ENCODE measurements at regions not wholly inside any gene's neighbourhood (a gene's known extent, or its start where the extent isn't known, plus 50 kb on each side); places are given as distances from the start of the nearest gene placed in this dataset.

DNA sequence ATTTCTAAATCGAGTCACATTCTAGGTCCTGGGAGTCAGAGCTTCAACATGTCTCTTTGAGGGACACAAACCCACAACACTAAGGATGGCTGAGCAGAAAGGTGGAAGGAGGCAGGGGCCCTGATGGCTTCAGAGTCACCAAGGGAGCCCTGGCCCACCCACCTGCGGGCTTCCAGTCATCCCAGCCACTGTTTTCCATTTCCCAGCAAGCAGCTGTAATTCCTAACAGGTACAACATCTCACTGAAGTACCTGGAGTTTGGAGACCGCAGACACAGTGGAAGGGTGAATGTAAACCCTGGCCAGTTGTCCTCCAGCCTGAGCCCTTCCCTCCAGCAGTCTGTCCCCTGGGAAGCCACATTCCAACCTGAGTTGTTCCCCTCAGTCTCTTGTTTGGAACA, 562.8 kb downstream of the TBC1D22A start:
- in situ Hi-C loops (cut with MboI; ENCODE audit: low sequenced_read_pairs): no loop called here

More for the DNA sequence above, 562.8 kb downstream of the TBC1D22A start:
- no peak overlapping the region for H2BK120ac ChIP-seq (ENCODE audit: low read depth, low read length)
- peaks cover 4% of the 10 kb centered on the region for H3K9me1 ChIP-seq (ENCODE audit: insufficient read depth, low read length)
- H2AK5ac ChIP-seq (ENCODE audit: low read depth, low read length): no peak overlapping the region
- no CpG with 5 or more reads among the region's 3 CpGs for WGBS, 2 experiments (ENCODE audit: extremely low coverage in 2 of 2, insufficient read length in 1 of 2)
- no peak overlapping the region for H3K9ac ChIP-seq (ENCODE audit: low read depth, low read length)
- intact Hi-C loops (cut with micrococcal nuclease) (no loop called here), dilution Hi-C loops (cut with HindIII; ENCODE audit: low sequenced_read_pairs, unreplicated experiment) (no loop called here)
- no peak overlapping the region for H2BK20ac ChIP-seq (ENCODE audit: low read depth, low read length)
- H3K23ac ChIP-seq (ENCODE audit: low read depth, low read length): no peak overlapping the region
- ATAC-seq (ENCODE audit: low read depth) (no peak), DNase-seq (no peak)
- POLR2A ChIA-PET (ENCODE audit: unreplicated experiment): no interaction called here
- no peak for TF ChIP-seq BHLHE40 (IDR thresholded peaks at IDR 0.05; ENCODE audit: low read depth, low read length)
- TF ChIP-seq SMC3 (IDR thresholded peaks at IDR 0.05; ENCODE audit: low read depth, low read length): no peak
- TF ChIP-seq CHD1 (IDR thresholded peaks at IDR 0.05; ENCODE audit: low read depth, low read length): no peak
- TF ChIP-seq USF2 (IDR thresholded peaks at IDR 0.05; ENCODE audit: low read depth, low read length): no peak
- TF ChIP-seq RAD21 (IDR thresholded peaks at IDR 0.05; ENCODE audit: low read length): no peak
- TF ChIP-seq, protein P1, sequence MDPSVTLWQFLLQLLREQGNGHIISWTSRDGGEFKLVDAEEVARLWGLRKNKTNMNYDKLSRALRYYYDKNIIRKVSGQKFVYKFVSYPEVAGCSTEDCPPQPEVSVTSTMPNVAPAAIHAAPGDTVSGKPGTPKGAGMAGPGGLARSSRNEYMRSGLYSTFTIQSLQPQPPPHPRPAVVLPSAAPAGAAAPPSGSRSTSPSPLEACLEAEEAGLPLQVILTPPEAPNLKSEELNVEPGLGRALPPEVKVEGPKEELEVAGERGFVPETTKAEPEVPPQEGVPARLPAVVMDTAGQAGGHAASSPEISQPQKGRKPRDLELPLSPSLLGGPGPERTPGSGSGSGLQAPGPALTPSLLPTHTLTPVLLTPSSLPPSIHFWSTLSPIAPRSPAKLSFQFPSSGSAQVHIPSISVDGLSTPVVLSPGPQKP (IDR thresholded peaks at IDR 0.05; ENCODE audit: borderline replicate concordance, low read depth, low read length): no peak
- TF ChIP-seq FOS (IDR thresholded peaks at IDR 0.05; ENCODE audit: low read depth, low read length): no peak
- TF ChIP-seq MXI1 (IDR thresholded peaks at IDR 0.05; ENCODE audit: borderline replicate concordance, low read depth, low read length): no peak
- no peak for TF ChIP-seq RCOR1 (IDR thresholded peaks at IDR 0.05; ENCODE audit: insufficient replicate concordance, low read length)
- no peak for TF ChIP-seq MAZ (IDR thresholded peaks at IDR 0.05; ENCODE audit: borderline replicate concordance, low read depth, low read length)
- TF ChIP-seq, protein P2, sequence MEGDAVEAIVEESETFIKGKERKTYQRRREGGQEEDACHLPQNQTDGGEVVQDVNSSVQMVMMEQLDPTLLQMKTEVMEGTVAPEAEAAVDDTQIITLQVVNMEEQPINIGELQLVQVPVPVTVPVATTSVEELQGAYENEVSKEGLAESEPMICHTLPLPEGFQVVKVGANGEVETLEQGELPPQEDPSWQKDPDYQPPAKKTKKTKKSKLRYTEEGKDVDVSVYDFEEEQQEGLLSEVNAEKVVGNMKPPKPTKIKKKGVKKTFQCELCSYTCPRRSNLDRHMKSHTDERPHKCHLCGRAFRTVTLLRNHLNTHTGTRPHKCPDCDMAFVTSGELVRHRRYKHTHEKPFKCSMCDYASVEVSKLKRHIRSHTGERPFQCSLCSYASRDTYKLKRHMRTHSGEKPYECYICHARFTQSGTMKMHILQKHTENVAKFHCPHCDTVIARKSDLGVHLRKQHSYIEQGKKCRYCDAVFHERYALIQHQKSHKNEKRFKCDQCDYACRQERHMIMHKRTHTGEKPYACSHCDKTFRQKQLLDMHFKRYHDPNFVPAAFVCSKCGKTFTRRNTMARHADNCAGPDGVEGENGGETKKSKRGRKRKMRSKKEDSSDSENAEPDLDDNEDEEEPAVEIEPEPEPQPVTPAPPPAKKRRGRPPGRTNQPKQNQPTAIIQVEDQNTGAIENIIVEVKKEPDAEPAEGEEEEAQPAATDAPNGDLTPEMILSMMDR (conservative IDR thresholded peaks at IDR 0.05; ENCODE audit: low read depth, low read length): no peak
- no peak for TF ChIP-seq RFX5 (IDR thresholded peaks at IDR 0.05; ENCODE audit: low read depth, low read length)
- no peak for TF ChIP-seq NFE2L2 (IDR thresholded peaks at IDR 0.05; ENCODE audit: low read depth, low read length)
- TF ChIP-seq POLR2A (IDR thresholded peaks at IDR 0.05; ENCODE audit: low read depth, low read length): no peak
- TF ChIP-seq MAFK (IDR thresholded peaks at IDR 0.05; ENCODE audit: low read depth, low read length): no peak
- no TSS peak for BruUV-seq (replicated peaks)
- H2AK9ac ChIP-seq (replicated peaks; ENCODE audit: low read depth, low read length, poor library complexity): no peak overlapping the region
- no peak overlapping the region for H3K27ac ChIP-seq (ENCODE audit: insufficient read depth, low read length)
- no peaks in the 10 kb centered on the region for H3K79me1 ChIP-seq (ENCODE audit: low read depth in 1 of 2, low read length in 2 of 2)
- no peaks in the 10 kb centered on the region for H3K27me3 ChIP-seq (ENCODE audit: control insufficient read depth, insufficient read depth, low read length)
- no peaks in the 10 kb centered on the region; the same call in 1 of the 2 replicates for H3K9me3 ChIP-seq (ENCODE audit: control insufficient read depth, insufficient read depth, low read length)
- no peak overlapping the region for H2AFZ ChIP-seq (replicated peaks; ENCODE audit: low read length, poor library complexity)
- no peak overlapping the region for H3K4ac ChIP-seq (ENCODE audit: low read depth, low read length)
- no peak overlapping the region for H2BK15ac ChIP-seq (ENCODE audit: low read depth, low read length)
- H4K8ac ChIP-seq (ENCODE audit: low read depth in 2 of 2, low read length in 2 of 2): no peak overlapping the region
- H2BK5ac ChIP-seq (ENCODE audit: low read depth, low read length, poor library complexity, severe bottlenecking): no peak overlapping the region
- H3K4me2 ChIP-seq (ENCODE audit: low read depth, low read length): no peak overlapping the region
- H3K4me1 ChIP-seq (ENCODE audit: control insufficient read depth, insufficient read depth, low read length): peaks cover 4% of the 10 kb centered on the region
- no peak overlapping the region for H3K14ac ChIP-seq (replicated peaks; ENCODE audit: low read depth, low read length)
- no peaks in the 10 kb centered on the region for H3K36me3 ChIP-seq (ENCODE audit: control insufficient read depth, insufficient read depth, low read length)
- no peak overlapping the region for H3K56ac ChIP-seq (ENCODE audit: extremely low read depth, insufficient read depth, low read length)
- H3K4me3 ChIP-seq (ENCODE audit: insufficient read depth, low read depth, low read length): no peak overlapping the region
- CTCF ChIA-PET: interaction anchor here (1.4 kb wide), 1 partner anchor 17 kb away, joined by 3 read pairs; no protein-coding TSS in a partner anchor
- no peak overlapping the region for H4K91ac ChIP-seq (ENCODE audit: insufficient read depth, low read depth, low read length)
- no peaks in the 10 kb centered on the region for H4K20me1 ChIP-seq (ENCODE audit: insufficient read depth, low read length)
- no peak overlapping the region for H3K18ac ChIP-seq (ENCODE audit: low read depth, low read length)
- no peak overlapping the region for H4K5ac ChIP-seq (ENCODE audit: low read depth, low read length)

Data from IMR-90 (cell line).